ENCODE measurements at regions not wholly inside any gene's neighbourhood (a gene's known extent, or its start where the extent isn't known, plus 50 kb on each side); places are given as distances from the start of the nearest gene placed in this dataset.

DNA sequence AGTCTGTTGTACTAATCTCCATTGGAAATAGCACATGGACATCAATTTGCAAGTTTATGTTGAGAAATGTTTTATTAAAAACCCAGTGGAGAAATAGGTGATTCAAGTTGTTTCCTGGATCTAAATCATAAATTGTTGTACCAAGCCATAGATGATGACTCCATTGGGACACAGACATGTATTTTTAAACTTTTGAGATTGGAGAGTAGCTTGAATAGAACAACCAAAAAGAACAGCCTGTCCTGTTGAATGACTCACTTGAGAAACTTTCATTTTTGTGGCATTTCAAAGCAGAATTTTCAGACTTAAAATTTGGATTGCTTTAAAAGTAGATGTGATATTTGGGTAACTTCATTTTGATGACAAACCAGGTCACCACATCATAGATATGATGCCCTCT lies 197.5 kb downstream of the GPAM start:
- H3K27ac ChIP-seq = peak overlapping the region; percentile 36 to 46
- peak; percentile 73 for ATAC-seq (ENCODE audit: insufficient number of reproducible peaks, low FRiP score, low read depth)

GRCh38 chr10:111988646-111989045 lies 194.9 kb downstream of the GPAM start:
- Histone ChIP-seq H3K36me3 (no peaks in the 10 kb centered on the region), H3K4me1 (ENCODE audit: control insufficient read depth in 1 of 2, low read depth in 2 of 2) (peaks cover 7 to 14% of the 10 kb centered on the region in 2 donors), H3K27ac (no peak overlapping the region), H3K9me3 (no peaks in the 10 kb centered on the region), H3K27me3 (replicated peaks; ENCODE audit: insufficient read depth) (no peaks in the 10 kb centered on the region), H3K4me3 (no peak overlapping the region)
- no peak for ATAC-seq (ENCODE audit: insufficient number of reproducible peaks, low FRiP score, low read depth)
- DNase-seq (ENCODE audit: low spot score) = no peak
- TF ChIP-seq CTCF (IDR thresholded peaks at IDR 0.05) = no peak

More for the DNA sequence above, 197.5 kb downstream of the GPAM start:
- Histone ChIP-seq H3K4me1 (ENCODE audit: control insufficient read depth in 1 of 2, low read depth in 2 of 2) (peaks cover 7 to 14% of the 10 kb centered on the region in 2 donors), H3K27me3 (replicated peaks; ENCODE audit: insufficient read depth) (no peaks in the 10 kb centered on the region), H3K36me3 (no peaks in the 10 kb centered on the region), H3K4me3 (no peak overlapping the region), H3K9me3 (no peaks in the 10 kb centered on the region)
- TF ChIP-seq CTCF (IDR thresholded peaks at IDR 0.05) = no peak
- DNase-seq (ENCODE audit: low spot score) = no peak

GRCh38 chr10:111989136-111989911 lies 194.2 kb downstream of the GPAM start:
- no peaks in the 10 kb centered on the region for H3K9me3 ChIP-seq
- peaks cover 7 to 14% of the 10 kb centered on the region in 2 donors for H3K4me1 ChIP-seq (ENCODE audit: control insufficient read depth in 1 of 2, low read depth in 2 of 2)
- ATAC-seq (ENCODE audit: insufficient number of reproducible peaks, low FRiP score, low read depth) = no peak
- no peaks in the 10 kb centered on the region for H3K36me3 ChIP-seq
- DNase-seq (ENCODE audit: low spot score) = no peak
- H3K27me3 ChIP-seq (replicated peaks; ENCODE audit: insufficient read depth) = no peaks in the 10 kb centered on the region
- no peak overlapping the region for H3K4me3 ChIP-seq
- TF ChIP-seq CTCF (IDR thresholded peaks at IDR 0.05) = no peak
- no peak overlapping the region for H3K27ac ChIP-seq

- Histone ChIP-seq H3K27me3 (replicated peaks; ENCODE audit: insufficient read depth) (no peaks in the 10 kb centered on the region), H3K36me3 (no peaks in the 10 kb centered on the region), H3K9me3 (no peaks in the 10 kb centered on the region), H3K27ac (no peak overlapping the region), H3K4me3 (no peak overlapping the region), H3K4me1 (ENCODE audit: control insufficient read depth in 1 of 2, low read depth in 2 of 2) (peaks cover 1 to 8% of the 10 kb centered on the region in 2 donors)
- ATAC-seq (ENCODE audit: insufficient number of reproducible peaks, low FRiP score, low read depth) = no peak
- no peak for DNase-seq (ENCODE audit: low spot score)
- no peak for TF ChIP-seq CTCF (IDR thresholded peaks at IDR 0.05)
These were observed 192.8 kb downstream of the GPAM start for GRCh38 chr10:111990734-111991133.

DNA sequence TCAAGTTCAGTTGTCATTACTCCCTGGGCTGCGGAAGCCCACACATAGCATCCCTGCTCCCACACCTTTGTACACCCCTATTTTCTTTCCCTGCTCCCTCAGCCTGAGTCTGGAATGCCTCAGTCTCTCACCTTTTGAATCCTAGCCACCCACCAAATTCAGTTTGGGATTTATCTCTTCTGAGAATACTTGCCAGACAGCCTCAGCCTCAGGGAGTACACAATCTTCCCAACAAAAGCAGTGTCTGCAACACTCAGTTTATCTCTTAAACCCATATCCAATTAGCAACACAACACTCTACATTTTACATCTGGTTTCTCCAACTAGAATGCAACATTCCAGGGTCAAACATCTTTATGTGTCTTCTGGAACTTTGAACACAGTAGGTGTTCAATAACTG lies 190.2 kb downstream of the GPAM start:
- Histone ChIP-seq H3K27ac (no peak overlapping the region), H3K4me1 (ENCODE audit: control insufficient read depth in 1 of 2, low read depth in 2 of 2) (no peaks in the 10 kb centered on the region), H3K9me3 (no peaks in the 10 kb centered on the region), H3K36me3 (no peaks in the 10 kb centered on the region), H3K4me3 (no peak overlapping the region), H3K27me3 (replicated peaks; ENCODE audit: insufficient read depth) (no peaks in the 10 kb centered on the region)
- DNase-seq (ENCODE audit: low spot score) (no peak), ATAC-seq (ENCODE audit: insufficient number of reproducible peaks, low FRiP score, low read depth) (no peak)
- TF ChIP-seq CTCF (IDR thresholded peaks at IDR 0.05) = no peak
